ENCODE measurements at regions not wholly inside any gene's neighbourhood (a gene's known extent, or its start where the extent isn't known, plus 50 kb on each side); places are given as distances from the start of the nearest gene placed in this dataset.

DNA sequence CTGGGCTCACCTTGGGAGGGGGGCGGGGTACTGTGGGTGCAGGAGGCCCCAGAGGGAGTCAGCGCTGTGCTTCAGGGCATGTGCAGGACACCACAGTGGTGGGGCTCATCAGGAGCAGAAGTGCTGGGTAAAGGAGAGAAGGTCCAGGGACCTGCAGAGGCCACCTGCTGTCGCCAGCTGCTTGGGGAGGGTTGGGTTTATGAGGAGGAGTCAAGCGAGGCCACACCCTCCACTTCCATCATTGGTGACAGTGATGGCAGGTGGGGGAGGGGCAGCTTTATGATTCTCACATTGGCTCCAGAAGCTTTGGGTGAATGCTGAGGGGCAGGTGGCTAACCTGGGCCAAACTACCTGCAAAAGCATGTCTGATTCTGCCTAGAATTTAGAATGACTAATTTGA, 392.6 kb downstream of the HRH4 start:
- no peak for DNase-seq

DNA sequence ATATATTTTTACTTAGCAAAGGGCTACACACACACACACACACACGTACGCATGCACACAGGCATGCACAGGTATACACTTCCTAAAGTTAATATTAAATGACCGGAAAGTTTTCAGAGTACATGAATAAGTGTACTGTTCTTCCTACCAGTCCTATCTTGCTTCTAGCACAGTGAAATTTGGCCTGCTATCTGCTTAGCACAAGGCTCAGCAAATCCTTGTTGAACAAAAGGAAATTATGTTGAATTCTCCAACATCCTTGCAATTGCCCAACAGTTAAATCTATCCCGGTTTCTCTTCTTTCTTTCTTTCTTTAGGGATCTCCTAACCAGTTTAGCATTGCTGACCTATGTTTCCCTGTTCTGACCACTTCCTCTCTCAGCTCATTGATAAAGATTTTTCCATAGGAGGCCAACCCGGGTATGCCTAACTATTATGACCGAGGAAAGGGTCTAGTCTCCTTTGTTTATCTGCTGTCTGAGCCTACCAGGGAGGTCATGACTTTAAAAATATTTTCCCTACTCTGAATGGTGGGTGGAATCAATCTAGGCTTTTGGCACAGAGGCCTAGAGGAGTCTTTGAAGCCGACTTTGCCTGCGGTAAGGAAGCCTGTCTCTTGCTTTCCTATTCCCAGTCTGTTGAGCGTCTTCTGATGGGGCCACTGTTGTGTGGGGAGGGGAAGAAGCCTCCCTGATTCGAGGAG, 400.7 kb downstream of the HRH4 start:
- no peak for ATAC-seq (ENCODE audit: low FRiP score in 2 of 2)
- no peaks in the 10 kb centered on the region for H3K27me3 ChIP-seq
- no peaks in the 10 kb centered on the region for H3K36me3 ChIP-seq
- H3K4me3 ChIP-seq, result no peak overlapping the region
- DNase-seq, result no peak
- H3K9me3 ChIP-seq, result no peaks in the 10 kb centered on the region
- no peak overlapping the region for H3K27ac ChIP-seq
- H3K4me1 ChIP-seq, result no peaks in the 10 kb centered on the region
- WGBS, 2 donors, result 68 to 69% methylated on average over 8 to 10 of the region's 10 CpGs
- TF ChIP-seq EP300 (IDR thresholded peaks at IDR 0.05) (no peak), POLR2A (IDR thresholded peaks at IDR 0.05) (no peak), POLR2AphosphoS5 (IDR thresholded peaks at IDR 0.05) (no peak)
- TF ChIP-seq, protein P1, sequence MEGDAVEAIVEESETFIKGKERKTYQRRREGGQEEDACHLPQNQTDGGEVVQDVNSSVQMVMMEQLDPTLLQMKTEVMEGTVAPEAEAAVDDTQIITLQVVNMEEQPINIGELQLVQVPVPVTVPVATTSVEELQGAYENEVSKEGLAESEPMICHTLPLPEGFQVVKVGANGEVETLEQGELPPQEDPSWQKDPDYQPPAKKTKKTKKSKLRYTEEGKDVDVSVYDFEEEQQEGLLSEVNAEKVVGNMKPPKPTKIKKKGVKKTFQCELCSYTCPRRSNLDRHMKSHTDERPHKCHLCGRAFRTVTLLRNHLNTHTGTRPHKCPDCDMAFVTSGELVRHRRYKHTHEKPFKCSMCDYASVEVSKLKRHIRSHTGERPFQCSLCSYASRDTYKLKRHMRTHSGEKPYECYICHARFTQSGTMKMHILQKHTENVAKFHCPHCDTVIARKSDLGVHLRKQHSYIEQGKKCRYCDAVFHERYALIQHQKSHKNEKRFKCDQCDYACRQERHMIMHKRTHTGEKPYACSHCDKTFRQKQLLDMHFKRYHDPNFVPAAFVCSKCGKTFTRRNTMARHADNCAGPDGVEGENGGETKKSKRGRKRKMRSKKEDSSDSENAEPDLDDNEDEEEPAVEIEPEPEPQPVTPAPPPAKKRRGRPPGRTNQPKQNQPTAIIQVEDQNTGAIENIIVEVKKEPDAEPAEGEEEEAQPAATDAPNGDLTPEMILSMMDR (IDR thresholded peaks at IDR 0.05), result no peak

More for the DNA sequence above, 392.6 kb downstream of the HRH4 start:
- no peaks in the 10 kb centered on the region for H3K9me3 ChIP-seq
- no peaks in the 10 kb centered on the region for H3K4me1 ChIP-seq
- TF ChIP-seq EP300 (IDR thresholded peaks at IDR 0.05) (no peak), POLR2A (IDR thresholded peaks at IDR 0.05) (no peak), POLR2AphosphoS5 (IDR thresholded peaks at IDR 0.05) (no peak)
- TF ChIP-seq, protein P1 (IDR thresholded peaks at IDR 0.05), result no peak
- no peak overlapping the region for H3K27ac ChIP-seq
- ATAC-seq (ENCODE audit: low FRiP score in 2 of 2), result no peak
- no peak overlapping the region for H3K4me3 ChIP-seq
- no peaks in the 10 kb centered on the region for H3K27me3 ChIP-seq
- H3K36me3 ChIP-seq, result no peaks in the 10 kb centered on the region
- 87 to 90% methylated on average over 3 to 4 of the region's 4 CpGs for WGBS, 2 donors

DNA sequence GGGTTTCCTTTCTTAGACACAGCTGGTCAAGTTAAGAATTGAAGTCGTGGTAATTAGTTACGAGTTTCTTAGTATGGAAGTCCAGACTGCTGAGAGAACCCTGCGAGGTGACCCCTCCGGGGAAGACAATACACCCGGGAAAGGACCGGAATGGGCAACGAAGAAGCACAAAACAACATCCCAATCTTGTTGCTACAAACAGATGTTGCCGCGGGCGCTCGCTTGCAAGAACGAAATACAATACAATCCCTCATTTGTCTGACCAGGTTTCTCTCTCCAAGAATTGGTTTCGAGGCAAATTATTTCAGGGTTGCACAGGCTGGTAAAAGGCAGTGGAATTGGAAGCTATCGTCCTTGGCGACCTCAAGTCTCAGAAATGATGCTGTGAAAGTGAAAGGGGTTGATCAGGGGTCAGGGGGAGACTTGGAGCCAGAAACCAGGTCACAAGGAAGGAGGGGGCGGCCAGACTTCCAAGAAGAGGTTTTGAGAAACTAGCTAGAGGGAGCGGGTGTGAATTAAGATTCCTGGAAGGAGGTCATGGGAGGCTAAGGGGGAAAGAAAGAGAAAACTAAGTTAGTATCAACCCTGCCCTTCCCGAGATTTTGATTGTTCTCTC, 401.9 kb downstream of the HRH4 start:
- Histone ChIP-seq H3K27ac (no peak overlapping the region), H3K36me3 (no peaks in the 10 kb centered on the region), H3K9me3 (no peaks in the 10 kb centered on the region), H3K27me3 (no peaks in the 10 kb centered on the region), H3K4me3 (no peak overlapping the region), H3K4me1 (no peaks in the 10 kb centered on the region)
- 84 to 88% methylated on average over 18 of the region's 18 CpGs for WGBS, 2 donors
- no peak for ATAC-seq (ENCODE audit: low FRiP score in 2 of 2)
- no peak for TF ChIP-seq POLR2A (IDR thresholded peaks at IDR 0.05)
- TF ChIP-seq, protein P1 (IDR thresholded peaks at IDR 0.05), result no peak
- no peak for TF ChIP-seq POLR2AphosphoS5 (IDR thresholded peaks at IDR 0.05)
- TF ChIP-seq EP300 (IDR thresholded peaks at IDR 0.05), result no peak
- no peak for DNase-seq

DNA sequence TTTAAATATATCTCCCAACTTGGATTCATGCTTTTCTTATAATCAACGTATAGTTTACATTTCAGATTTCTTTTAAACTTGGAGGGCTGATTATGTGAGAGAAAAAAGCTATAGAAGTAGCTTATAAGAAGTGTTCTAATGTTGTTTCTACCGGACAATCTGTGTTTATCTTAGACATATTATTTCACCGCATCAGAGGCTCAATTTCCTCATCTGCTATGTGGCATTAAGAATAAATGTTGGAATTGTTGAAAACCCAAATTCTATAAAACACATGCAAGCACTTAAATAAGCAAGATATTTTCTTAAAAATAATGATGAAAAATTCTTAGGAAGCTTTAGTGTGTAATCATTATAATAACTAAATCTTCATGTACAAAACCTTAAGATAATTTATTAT, 407.9 kb downstream of the HRH4 start:
- TF ChIP-seq POLR2A (IDR thresholded peaks at IDR 0.05), result no peak
- Histone ChIP-seq H3K27me3 (no peaks in the 10 kb centered on the region), H3K27ac (no peak overlapping the region), H3K4me1 (no peaks in the 10 kb centered on the region), H3K9me3 (no peaks in the 10 kb centered on the region), H3K4me3 (no peak overlapping the region), H3K36me3 (no peaks in the 10 kb centered on the region)
- 57 to 66% methylated on average over 3 of the region's 3 CpGs for WGBS, 2 donors
- DNase-seq, result no peak
- ATAC-seq (ENCODE audit: low FRiP score in 2 of 2), result no peak

DNA sequence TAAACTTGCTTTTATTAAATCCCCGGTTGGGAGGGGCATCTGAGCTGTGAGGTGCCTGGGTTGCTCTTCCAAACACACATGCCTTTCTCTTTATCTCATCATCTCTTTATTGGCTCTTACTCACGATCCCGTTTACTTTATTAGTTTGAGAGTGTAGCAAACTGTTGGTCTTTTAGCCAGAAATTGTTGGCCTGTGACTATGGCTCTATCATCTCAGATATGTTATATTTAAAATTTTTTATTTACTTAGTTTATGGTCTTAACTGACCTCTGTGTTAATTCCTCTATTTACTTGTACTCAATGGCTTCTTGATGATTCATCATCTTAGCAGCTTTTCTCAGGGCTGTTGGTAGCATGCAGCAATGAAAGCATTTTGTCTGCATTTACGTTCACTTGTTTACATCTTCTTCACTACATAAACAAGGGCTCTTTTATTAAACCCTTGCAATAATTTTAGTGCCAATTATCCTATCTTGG, 408.4 kb downstream of the HRH4 start:
- Histone ChIP-seq H3K27ac (no peak overlapping the region), H3K27me3 (no peaks in the 10 kb centered on the region), H3K4me3 (no peak overlapping the region), H3K4me1 (no peaks in the 10 kb centered on the region), H3K9me3 (no peaks in the 10 kb centered on the region), H3K36me3 (no peaks in the 10 kb centered on the region)
- WGBS, 2 donors, result 40 to 55% methylated on average over 4 of the region's 4 CpGs
- TF ChIP-seq POLR2AphosphoS5 (IDR thresholded peaks at IDR 0.05), result no peak
- TF ChIP-seq EP300 (IDR thresholded peaks at IDR 0.05), result no peak
- TF ChIP-seq POLR2A (IDR thresholded peaks at IDR 0.05), result no peak
- TF ChIP-seq, protein P1 (IDR thresholded peaks at IDR 0.05), result no peak
- ATAC-seq (ENCODE audit: low FRiP score in 2 of 2), result no peak
- no peak for DNase-seq
